SU-DHL-6 (cell line): ENCODE measurements at regions not wholly inside any gene's neighbourhood (a gene's known extent, or its start where the extent isn't known, plus 50 kb on each side); places are given as distances from the start of the nearest gene placed in this dataset.

ENCODE experiments used
- CTCF ChIP-seq: fragments of 200-600 bp; sonication (generic); IDR thresholded peaks from one replicate; pipeline ENCODE4 v1.5.1; 2017; ENCODE audit warnings: antibody characterized with exemption, mild to moderate bottlenecking, low read length, moderate library complexity; ENCODE audit not compliant: insufficient read depth, poor library complexity, severe bottlenecking
- EZH2phosphoT487 ChIP-seq: fragments of 200-600 bp; sonication (generic), shearing (Covaris generic); conservative IDR thresholded peaks from 2 replicates; pipeline ENCODE4 v1.6.1; 2018; ENCODE audit warnings: mild to moderate bottlenecking, antibody characterized with exemption, low read length, moderate library complexity, mixed read lengths

- TF ChIP-seq CTCF = no peak
- no peak for TF ChIP-seq EZH2phosphoT487
Observed at GRCh38 chr18:25679491-25679890, 327.5 kb upstream of the ZNF521 start.
